Fibroblast of the conjunctiva (primary cell): ENCODE measurements at regions not wholly inside any gene's neighbourhood (a gene's known extent, or its start where the extent isn't known, plus 50 kb on each side); places are given as distances from the start of the nearest gene placed in this dataset.
A peak's percentile ranks its signal among the peaks of the same experiment; 100 is the strongest.

Source experiments
- DNase-seq: peaks from one replicate; pipeline ENCODE4 v3.0.0-alpha.2; 2010; ENCODE audit warnings: low read depth

DNA sequence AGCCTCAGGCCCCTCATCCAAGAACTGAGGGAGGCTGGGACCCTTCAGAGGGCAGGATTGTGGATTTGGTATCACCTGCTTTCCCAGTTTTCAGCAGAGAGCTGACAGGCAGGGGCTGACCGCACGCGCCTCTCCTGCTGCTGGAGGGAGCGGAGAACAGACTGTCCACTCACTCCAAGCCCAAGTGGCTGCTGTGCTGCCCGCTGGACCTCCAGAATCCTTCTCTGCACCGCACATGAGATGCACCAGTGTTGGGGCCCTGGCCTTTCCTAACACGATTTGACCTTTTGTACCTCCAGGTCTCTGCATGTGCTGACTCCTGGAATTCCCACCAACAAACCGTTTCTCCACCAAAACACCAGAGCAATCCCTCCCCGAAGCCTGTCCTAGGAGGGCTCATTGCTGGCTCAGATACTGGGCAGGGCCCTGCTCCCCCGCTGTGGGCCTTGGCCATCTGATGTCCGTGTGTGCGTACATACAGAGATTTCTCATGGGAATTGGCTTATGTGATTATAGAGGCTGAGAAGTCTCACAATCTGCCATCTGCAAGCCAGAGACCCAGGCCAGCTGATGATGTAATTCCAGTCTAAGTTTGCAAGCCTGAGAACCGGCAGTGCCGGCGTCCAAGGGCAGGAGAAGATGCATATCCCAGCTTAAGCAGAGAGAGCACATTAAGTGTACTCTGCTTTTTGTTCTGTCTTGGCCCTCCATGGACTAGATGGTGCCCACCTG, 141.7 kb downstream of the GADD45G start:
- peak; percentile 6 for DNase-seq

DNA sequence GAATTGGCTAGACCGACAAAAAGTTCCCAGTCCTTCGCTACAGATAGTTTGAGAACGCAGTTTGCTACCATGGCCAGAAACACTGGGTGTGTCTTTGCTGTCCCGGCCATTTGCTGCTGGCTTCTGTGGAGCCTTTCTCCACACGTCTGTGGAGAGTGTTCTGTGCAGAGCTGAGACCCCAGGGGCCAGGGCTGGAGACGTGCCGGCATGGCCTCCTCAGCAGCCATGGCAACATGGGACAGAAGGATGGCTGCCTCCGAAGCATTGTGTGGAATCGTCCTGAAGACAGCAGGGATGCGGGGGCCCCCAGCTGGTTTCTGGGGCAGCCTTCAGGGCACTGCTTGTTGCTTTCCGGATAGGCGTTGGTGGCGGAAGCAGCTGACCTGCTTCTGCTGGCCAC, 142.8 kb downstream of the GADD45G start:
- DNase-seq = no peak

DNA sequence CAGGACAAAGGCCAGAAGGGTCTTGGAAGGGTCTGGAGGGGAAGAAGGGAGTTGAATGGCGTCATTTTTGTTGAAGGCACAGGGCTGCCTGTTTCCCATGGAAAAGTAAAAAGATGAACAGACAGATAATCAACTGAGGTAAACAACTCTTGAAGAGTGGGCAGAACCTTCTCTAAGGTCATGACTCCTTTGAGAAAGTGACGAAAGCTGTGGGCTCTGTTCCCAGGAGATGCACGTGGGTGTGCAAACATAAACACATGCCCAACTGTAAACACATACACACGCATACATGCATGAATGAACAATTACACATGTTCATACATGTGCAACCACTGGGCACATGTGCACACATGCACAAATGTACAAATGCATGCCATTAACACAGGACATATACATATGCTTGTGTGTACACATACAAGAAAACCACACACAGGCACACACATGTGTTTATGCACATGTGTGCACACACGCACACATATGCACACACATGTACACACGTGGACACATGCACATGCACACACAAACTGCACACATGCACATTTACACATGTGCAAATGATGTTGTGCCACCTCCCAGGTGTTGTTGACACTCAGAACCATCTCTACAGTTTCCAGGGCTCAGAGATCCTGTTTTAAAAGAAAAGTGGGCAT, 143.3 kb downstream of the GADD45G start:
- no peak for DNase-seq

DNA sequence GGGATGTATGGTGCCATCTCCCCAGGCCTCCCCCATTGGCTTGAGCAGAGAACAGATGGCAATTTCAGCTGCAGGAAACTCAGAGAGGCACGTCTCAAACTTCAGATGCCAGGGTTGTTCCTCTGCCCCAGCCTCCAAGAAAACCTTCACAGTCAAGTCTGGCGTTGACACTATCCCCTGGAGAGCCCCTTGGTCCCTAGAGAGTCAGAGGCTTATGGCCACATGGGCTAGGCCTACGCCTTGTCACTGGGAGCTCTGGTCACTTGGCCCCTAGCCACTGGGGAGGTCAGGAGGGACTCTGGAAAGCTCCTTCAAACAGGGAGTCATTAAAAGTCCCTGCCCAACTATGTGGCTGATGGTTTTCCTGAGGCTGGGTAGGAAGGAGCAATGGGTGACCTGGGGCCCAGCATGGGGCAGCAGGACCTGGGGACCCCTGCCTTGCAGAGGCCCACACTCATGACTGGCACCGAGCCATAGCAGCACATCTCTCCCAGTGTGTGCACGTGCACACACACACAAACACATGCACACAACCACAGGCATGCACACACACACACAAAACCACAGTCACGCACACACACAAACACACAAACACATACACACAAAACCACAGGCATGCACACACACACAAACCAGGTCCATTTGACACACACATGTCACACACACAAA, 144.2 kb downstream of the GADD45G start:
- DNase-seq = no peak

DNA sequence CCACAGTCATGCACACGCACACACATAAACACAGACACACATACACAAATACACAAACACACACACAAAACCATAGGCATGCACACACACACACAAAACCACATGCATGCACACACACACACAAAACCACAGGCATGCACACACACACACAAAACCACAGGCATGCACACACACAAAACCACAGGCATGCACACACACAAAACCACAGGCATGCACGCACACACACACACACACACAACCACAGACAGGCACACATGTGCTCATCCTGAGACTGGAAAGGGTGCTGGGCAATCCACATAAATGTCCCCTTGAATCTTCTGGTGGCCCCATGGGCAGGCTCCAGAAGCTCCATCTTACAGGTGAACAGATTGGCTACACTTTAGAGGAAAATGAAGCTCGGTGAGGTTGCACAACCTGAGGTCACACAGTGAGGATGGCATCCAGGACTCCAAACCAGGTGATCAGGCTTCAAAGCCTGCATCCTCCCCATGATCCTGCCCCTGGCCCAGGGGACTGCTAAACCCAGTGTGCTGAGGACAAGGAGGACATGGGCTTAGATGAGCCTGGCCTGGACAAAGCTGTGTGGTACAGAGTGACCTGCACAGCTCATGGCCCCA, 144.8 kb downstream of the GADD45G start:
- no peak for DNase-seq

DNA sequence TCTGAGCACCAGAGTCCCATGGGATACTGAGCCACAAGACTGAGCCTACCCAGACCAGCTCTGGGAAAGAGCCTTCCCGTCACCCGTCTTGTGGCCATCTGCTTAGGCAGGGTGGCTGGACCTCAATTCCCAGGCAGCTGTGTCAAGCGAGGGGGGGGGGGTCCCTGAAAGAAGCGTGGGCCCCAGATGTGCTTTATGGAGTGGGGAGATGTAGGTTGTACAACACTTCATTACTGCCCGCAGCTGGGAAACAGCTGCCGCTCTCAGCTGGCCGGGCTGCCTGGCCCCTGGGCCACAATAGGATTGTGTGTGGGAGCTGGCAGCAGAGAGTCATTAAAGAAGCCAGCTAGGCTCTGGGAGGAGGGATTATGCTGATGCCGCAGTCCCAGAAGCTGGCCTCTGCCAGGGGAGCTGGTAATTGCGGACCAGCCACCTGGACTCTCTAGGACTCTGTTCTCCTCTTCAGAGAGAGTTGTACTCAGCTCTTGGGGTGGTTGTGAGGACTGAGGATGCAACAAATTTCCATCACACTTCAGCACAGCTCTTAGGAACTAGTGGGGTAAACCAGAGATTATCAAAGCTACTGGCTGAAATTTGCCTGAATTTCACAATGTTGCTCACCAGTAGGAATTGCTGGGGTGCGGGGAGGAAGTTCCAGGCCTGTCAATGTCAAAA, 145.4 kb downstream of the GADD45G start:
- no peak for DNase-seq

DNA sequence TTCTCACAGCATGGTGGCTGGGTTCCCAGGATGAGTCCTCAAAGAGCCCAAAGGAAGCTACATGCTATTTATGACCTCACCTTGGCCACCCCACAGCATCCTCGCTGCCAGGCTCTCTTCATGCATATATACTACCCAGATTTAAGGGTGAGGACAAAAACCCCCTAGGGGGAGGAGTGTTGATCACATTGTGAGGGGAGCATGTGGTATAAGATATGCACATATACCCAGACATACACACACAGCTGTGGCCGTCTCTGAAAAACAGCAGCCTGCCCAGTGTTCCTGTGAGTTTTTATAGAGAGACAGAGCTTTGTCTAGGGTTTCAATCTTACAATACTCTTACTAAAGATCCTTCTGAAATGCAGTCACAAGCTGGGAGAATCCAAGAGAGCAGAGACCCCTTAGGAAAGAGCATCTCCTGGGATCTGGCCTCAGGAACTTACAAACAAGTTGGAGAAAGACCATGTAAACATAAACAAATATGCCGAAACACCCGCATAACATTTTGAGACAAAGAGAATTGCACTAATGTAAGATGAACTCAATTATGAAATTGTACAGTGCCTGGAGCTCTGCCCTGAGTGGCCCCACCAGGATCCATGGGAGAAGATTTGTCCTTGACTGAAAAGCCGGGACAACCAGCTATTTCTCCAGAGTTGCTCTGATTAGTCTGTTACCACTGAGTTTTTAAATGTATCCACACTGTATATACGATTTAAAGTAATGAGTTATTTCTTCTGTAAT, 146.4 kb downstream of the GADD45G start:
- DNase-seq = no peak

DNA sequence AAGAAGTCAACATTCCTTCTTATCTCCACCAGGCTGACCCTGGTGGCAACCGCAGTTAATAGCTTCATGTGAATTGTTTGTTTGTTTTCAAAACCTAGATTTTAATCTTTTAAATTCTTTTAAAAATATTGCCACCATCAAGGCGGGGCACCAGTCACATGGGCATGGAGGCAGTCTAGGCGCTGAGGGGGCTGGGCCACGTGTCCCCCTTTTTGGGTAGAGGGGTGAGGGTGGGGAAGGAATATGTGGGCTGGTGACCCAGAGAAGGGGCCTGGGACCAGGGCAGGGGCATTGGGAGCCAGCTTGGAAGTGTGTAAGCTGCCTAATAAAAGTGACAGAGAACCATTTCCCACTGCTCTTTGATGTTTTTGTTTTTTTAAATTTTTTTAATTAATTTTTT, 147.3 kb downstream of the GADD45G start:
- DNase-seq = no peak

DNA sequence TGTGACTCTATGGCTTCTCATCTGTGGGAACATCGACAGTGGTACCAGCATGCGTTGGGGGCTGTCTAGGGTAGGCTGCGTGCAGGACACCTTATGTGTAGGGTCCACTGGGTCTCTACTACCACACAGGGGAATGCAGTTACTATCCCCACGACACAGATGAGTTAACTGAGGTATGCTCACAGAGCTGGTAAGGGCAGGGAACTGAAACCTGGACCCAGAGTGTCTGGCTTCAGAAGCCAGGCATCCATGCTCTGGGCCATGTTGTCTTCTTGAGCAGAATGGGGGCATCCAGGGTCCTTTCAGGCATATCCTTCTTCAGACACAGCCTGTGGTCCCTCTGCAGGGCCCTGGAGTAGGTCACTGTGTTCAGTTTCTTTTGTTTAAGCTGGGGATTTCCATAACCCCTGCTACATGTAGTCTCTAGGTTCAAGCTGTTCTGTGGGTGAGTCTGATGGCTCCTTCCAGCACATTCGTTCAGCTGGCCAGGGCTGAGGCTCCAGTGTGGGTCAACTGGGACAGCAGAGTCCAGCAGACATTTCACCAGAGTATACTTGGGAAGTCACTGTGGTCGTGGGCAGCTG, 148.8 kb downstream of the GADD45G start:
- no peak for DNase-seq

DNA sequence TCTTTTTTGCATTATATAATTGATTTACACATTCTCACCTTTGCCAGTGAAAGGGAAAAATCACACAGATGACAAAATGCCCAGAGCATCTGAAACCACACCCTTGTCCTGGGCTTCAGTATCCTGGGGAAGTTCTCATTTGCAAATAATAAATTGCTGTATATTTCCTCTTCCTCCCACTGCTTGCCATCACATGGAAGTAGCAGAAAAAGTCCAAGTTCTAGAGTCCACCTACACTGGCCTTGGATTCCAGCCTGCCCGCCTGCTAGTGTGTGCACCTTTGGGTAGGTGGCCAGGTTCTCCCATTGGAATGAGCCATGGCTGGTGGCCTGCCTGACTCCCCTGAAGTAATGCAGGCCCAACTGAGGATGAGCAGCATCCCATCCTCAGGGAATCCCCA, 149.4 kb downstream of the GADD45G start:
- no peak for DNase-seq

DNA sequence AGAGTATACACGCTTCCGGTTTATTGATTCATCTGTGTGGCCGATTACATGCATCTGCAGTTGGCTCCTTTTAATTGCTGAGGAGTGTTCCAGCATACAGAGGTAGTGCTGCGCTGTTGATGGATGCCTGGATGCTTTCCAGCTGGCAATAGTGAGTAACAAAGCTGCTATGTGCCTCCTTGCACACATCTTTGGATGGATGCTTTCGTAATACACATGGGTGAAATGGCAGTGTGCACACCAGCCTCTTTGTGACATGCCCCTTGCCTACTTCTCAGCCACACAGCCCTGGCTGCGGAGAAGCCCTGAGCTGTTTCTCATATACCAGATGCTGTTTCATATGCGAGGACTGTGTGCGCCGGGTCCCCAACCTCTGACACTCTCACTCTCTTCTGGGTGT, 151.0 kb downstream of the GADD45G start:
- DNase-seq = peak; percentile 9

DNA sequence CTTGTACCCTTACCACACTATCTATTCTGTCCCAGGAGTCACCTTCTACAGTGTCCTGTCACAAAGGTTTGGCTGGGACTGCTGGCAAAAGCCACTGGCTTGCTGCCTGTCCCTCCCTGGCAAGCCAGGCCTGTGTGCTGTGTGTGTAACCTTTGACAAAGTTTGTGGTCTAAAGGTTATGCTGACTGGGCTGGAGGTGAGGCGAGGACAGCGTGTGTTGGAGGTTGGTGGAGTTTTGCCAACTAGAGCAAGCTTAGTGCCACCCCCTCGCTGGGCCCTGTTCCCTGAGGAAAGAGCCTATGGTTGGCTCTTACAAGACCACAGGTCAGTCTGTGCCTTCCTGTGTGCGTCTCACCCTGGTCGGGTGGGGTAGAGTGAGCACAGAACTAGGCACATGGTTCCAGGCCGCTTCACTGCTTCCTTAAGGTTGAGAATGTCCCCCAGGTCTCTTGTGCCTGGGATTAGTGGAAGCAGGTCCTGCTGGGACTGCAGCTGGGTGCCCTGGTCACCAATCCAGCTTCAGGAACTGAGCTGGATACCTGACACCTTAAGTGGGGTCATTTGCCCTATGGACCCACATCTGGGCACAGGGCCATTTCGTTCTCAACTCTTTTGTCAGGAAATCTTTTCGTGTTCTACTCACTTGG, 152.2 kb downstream of the GADD45G start:
- no peak for DNase-seq

DNA sequence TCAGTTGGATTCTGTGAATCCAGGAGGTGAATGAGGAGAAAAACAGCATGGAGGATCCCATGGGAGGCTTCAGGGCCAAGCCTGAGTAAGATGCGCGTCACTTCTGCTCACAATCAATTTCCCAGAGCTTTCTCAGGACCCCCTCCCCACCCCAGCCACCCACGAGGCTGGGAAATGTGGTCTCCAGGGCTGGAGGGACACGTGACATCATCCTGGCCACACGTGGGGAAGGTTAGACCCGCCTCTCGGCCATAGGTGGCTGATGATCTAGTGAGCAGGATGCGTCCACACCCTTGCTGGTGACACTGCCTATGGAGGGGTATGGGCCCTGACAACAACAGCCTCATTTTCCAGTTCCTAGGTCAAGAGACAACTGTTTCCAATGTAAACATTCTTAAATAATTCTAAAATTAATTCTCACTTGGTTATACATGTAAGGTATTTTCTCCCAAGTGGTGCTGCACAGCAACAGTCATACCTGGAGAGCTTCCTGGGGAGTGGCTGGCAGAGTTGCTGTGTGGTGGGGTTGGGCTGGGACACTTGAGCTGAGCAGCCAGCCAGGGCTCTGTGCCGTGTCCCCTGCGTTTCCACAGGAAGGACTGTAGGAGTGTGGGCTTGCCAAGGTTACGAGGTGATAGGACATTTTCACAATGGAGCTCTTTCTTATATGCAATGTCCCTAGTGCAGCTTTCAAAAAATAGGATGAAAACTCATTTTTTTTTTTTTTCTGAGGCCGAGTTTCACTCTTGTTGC, 153.1 kb downstream of the GADD45G start:
- no peak for DNase-seq

DNA sequence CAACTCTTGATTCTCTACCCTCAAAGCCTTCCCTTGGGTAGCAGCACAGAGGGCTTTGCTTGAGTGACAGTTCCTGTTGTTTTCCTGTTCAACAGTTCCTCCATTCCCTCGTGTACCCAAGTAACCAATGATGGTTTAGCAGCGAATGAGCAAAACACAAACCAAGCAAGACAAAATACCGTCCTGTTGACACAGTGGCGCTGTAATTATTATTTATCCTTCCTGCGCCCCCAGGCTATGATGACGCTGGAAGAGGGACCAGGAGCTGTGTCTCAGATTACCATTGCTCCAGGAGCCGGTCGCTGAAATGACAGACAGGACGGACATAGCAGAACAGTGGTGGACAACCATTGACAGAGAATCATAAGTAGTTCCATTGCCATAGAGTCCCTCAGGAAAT, 154.8 kb downstream of the GADD45G start:
- DNase-seq = no peak

DNA sequence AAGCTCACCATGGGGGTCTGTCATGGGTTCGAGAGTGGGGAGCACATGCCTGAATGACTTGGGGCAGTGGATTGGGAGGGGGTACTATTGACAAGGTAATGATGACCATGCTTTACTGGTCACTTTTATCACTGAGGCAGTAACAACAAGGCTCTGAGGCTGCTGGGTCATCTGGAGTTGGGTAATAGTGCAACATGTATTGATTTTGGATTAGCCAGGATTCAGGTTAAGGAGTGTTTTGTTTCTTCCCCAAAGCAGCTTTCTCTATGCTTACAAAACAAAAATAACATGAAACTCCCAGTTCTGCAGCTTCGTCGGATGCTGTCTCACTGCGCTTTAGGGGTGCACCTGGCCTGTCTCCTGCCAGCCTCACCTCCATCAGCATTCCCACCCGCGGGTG, 155.3 kb downstream of the GADD45G start:
- no peak for DNase-seq

DNA sequence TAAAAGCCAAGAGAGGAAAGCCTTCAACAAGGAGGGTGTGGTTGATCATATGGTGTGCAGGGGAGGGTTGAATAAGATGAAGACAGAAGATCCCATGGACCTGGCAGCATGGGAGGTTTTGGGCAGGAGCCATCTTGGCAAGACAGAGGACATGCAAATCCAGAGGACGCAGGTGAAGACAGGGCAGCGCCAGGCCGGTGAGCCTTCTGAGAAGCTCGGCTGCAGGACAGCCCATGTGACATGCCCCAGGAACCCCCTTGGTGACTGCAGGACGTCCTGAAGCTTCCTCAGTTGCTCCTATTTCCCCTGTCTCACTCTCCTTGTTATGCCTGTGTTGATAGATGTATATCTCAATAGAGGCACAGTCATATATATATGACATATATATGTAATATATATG, 159.4 kb downstream of the GADD45G start:
- no peak for DNase-seq

DNA sequence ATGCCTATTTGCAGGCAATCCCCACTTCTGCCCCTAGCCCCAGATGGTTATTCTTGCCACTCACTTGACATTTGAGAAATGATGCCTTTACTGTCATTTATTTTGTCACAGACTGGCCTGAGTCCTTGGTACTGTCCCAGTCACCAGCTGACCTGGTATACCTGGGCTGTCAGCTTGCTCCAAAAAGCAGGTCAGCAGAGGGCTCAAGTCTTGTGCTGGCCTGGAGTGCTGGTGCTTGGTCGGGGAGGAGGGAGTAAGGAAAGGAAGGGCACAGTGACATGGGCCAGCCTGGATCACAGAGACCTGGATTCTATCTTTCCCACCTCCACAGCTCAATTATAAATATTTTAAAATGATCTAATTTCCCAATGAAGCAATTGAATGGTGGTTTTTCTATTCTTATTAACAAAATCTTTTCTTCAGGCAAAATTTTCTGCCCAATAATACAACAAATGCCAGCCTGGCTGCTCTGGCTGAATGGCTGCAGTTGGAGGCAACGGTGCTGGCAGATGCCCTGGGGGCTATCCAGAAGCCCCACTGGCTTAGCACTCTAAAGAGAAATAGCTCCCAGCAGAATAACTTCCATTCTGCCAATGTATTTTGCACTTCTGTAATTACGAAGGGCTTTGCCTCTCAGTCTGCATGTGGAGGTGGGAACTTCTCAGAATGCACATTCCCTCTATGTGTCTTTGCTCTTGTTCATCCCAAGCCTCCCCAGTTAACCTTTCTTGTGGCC, 160.6 kb downstream of the GADD45G start:
- no peak for DNase-seq

DNA sequence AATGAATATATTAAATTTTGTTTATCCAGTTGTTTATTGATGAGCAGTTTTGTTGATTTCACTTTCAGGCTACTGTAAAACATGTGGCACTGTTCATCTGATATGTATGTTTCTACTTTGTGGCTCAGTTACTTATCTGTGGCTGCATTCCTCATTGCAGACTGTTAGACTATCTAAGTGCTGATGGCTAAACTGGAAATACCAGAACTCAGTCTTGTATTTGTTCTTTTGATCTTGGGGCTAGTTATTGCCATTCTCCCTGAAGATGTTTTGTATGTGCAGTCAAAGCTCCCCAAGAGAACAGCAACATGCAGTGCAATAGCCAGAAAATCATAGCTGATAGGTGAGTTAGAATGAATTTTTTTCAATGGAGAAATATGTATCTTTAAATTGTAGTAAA, 162.2 kb downstream of the GADD45G start:
- no peak for DNase-seq

DNA sequence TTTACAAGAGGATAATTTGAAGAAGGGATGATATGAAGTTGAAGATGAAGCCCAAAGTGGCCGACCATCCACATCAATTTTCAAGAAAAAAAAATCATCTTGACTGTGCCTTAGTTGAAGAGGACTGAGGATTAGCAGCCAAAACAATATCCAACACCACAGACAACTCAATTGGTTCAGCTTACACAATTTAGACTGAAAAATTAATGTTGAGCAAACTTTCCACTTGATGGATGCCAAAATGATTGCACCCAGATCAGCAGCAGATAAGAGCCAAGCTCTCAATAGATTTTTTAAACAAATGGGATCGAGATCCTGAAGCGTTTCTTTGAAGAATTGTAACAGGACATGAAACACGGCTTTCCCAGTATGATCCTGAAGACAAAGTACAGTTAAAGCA, 163.2 kb downstream of the GADD45G start:
- no peak for DNase-seq
